ENCODE measurements at regions not wholly inside any gene's neighbourhood (a gene's known extent, or its start where the extent isn't known, plus 50 kb on each side); places are given as distances from the start of the nearest gene placed in this dataset.

DNA sequence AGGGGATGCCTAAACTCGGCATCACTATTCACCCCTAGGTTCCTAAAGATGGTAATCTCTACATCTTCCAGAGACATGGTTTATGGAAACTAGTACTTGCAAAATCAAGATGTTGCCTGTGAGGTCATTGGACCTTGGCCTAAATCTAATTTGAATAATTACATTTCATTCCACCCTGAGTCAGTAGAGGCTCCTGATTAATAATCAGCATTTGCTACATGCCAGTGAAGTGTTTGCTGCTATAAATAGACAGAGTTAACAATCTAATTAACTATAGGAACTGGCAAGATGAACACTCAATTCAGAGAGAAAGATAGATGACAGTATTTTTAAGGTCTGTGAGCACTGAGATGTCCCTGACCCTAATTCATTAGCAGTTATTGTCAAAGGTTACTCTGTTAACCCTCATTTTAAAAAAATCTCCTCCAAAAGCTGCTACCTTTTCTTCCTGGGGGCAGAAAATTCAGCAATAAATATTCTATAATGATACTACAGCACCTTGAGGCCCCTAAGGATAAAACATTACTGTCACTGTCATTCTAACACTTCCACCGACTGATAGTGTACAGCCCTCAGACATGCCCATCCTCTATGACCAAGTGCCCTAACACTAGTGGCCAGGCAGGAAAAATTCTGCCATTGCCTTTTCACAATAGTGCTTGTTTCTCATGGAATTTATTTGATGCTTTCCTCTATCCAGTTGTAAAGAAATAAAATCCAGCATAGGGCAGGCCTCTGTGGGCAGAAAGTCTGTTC lies 65.7 kb upstream of the CCDC196 start:
- 51% methylated on average over 2 of the region's 2 CpGs for WGBS (ENCODE audit: low lambda C conversion rate)
- H3K4me1 ChIP-seq (ENCODE audit: control insufficient read depth in 1 of 2, insufficient read depth in 2 of 2, low read depth in 1 of 2, low read length in 1 of 2): no peaks in the 10 kb centered on the region
- CTCF ChIA-PET: interaction anchor here (1.5 kb wide), 1 partner anchor 9 kb away, joined by 5 read pairs; no protein-coding TSS in a partner anchor
- DNase-seq: no peak
- H2AFZ ChIP-seq (ENCODE audit: low read depth): no peak overlapping the region
- H3K36me3 ChIP-seq (replicated peaks in 1 of 2; ENCODE audit: control insufficient read depth in 1 of 2, insufficient read depth in 2 of 2, low read length in 1 of 2): no peaks in the 10 kb centered on the region
- no peaks in the 10 kb centered on the region for H3K79me2 ChIP-seq (ENCODE audit: insufficient read depth)
- H3K27ac ChIP-seq (ENCODE audit: low read depth in 2 of 2, low read length in 1 of 2): no peak overlapping the region
- no peak for TF ChIP-seq SMC3 (IDR thresholded peaks at IDR 0.05; ENCODE audit: low read depth, low read length)
- TF ChIP-seq FOXM1 (IDR thresholded peaks at IDR 0.05; ENCODE audit: low read depth): no peak
- TF ChIP-seq, protein P1, sequence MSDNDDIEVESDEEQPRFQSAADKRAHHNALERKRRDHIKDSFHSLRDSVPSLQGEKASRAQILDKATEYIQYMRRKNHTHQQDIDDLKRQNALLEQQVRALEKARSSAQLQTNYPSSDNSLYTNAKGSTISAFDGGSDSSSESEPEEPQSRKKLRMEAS (IDR thresholded peaks at IDR 0.05; ENCODE audit: low read depth): no peak
- TF ChIP-seq EP300 (IDR thresholded peaks at IDR 0.05; ENCODE audit: borderline replicate concordance in 1 of 2, low read depth in 1 of 2, low read length in 1 of 2): no peak
- TF ChIP-seq GABPA (IDR thresholded peaks at IDR 0.05; ENCODE audit: low read depth): no peak
- TF ChIP-seq RAD21 (IDR thresholded peaks at IDR 0.05; ENCODE audit: low read length): no peak
- no peak for TF ChIP-seq JUND (IDR thresholded peaks at IDR 0.05)
- TF ChIP-seq REST (IDR thresholded peaks at IDR 0.05; ENCODE audit: low read depth, low read length): no peak
- no peak for TF ChIP-seq USF1 (IDR thresholded peaks at IDR 0.05; ENCODE audit: borderline replicate concordance, low read depth)
- no peak for TF ChIP-seq NRF1 (IDR thresholded peaks at IDR 0.05; ENCODE audit: low read depth, low read length)
- TF ChIP-seq FOXJ3 (CRISPR knock-in tag; IDR thresholded peaks at IDR 0.05): no peak
- TF ChIP-seq CTCF (IDR thresholded peaks at IDR 0.05): no peak
- no peak for TF ChIP-seq POLR2AphosphoS5 (IDR thresholded peaks at IDR 0.05; ENCODE audit: low read depth, low read length)
- TF ChIP-seq TCF12 (IDR thresholded peaks at IDR 0.05): no peak
- no peak for TF ChIP-seq NFIC (IDR thresholded peaks at IDR 0.05; ENCODE audit: borderline replicate concordance)
- TF ChIP-seq RCOR1 (IDR thresholded peaks at IDR 0.05; ENCODE audit: low read length): no peak
- TF ChIP-seq EZH2phosphoT487 (IDR thresholded peaks at IDR 0.05; ENCODE audit: borderline replicate concordance, low read depth): no peak
- TF ChIP-seq YY1 (IDR thresholded peaks at IDR 0.05; ENCODE audit: low read depth): no peak
- no peak for TF ChIP-seq MEF2A (IDR thresholded peaks at IDR 0.05; ENCODE audit: borderline replicate concordance, low read depth)
- H3K9me3 ChIP-seq: no peaks in the 10 kb centered on the region
- no peak overlapping the region for H3K4me3 ChIP-seq (ENCODE audit: low read depth in 2 of 2, low read length in 1 of 2)
- H3K9me2 ChIP-seq: no peaks in the 10 kb centered on the region
- POLR2A ChIA-PET: no interaction called here
- no peak overlapping the region for H3K9ac ChIP-seq
- no peaks in the 10 kb centered on the region for H4K20me1 ChIP-seq (ENCODE audit: insufficient read depth)
- H3F3A ChIP-seq (replicated peaks; ENCODE audit: insufficient read depth): no peaks in the 10 kb centered on the region
- no peaks in the 10 kb centered on the region for H3K27me3 ChIP-seq (ENCODE audit: insufficient read depth)
- no peak overlapping the region for H3K4me2 ChIP-seq

Measured in SK-N-SH (cell line).